Osteocyte (in vitro differentiated cells): ENCODE measurements at regions not wholly inside any gene's neighbourhood (a gene's known extent, or its start where the extent isn't known, plus 50 kb on each side); places are given as distances from the start of the nearest gene placed in this dataset.

Source experiments
- DNase-seq: peaks from one replicate; pipeline ENCODE4 v3.0.0; 2021; ENCODE audit warnings: mixed read lengths; ENCODE audit not compliant: unreplicated experiment; ENCODE audit errors: extremely low spot score
- H3K27ac Mint-ChIP-seq: one replicate; pipeline ENCODE4 v1.8.0; 2021; ENCODE audit warnings: mild to moderate bottlenecking, mixed read lengths; ENCODE audit not compliant: unreplicated experiment
- H3K27me3 Mint-ChIP-seq: one replicate; pipeline ENCODE4 v1.8.0; 2021; ENCODE audit warnings: mixed read lengths; ENCODE audit not compliant: unreplicated experiment
- H3K36me3 Mint-ChIP-seq: one replicate; pipeline ENCODE4 v1.8.0; 2021; ENCODE audit warnings: mixed read lengths; ENCODE audit not compliant: unreplicated experiment
- H3K4me1 Mint-ChIP-seq: one replicate; pipeline ENCODE4 v1.8.0; 2021; ENCODE audit warnings: mixed read lengths; ENCODE audit not compliant: unreplicated experiment
- H3K4me3 Mint-ChIP-seq: one replicate; pipeline ENCODE4 v1.8.0; 2021; ENCODE audit warnings: mild to moderate bottlenecking, moderate library complexity, mixed read lengths; ENCODE audit not compliant: unreplicated experiment
- H3K9me3 Mint-ChIP-seq: one replicate; pipeline ENCODE4 v1.8.0; 2021; ENCODE audit warnings: mixed read lengths; ENCODE audit not compliant: unreplicated experiment
- TF ChIP-seq, protein P1 (sequence below): fragments of 200-600 bp; sonication (generic); IDR thresholded peaks from 2 replicates; pipeline ENCODE4 v1.5.0; 2021; ENCODE audit warnings: antibody characterized with exemption, mild to moderate bottlenecking, moderate library complexity

DNA sequence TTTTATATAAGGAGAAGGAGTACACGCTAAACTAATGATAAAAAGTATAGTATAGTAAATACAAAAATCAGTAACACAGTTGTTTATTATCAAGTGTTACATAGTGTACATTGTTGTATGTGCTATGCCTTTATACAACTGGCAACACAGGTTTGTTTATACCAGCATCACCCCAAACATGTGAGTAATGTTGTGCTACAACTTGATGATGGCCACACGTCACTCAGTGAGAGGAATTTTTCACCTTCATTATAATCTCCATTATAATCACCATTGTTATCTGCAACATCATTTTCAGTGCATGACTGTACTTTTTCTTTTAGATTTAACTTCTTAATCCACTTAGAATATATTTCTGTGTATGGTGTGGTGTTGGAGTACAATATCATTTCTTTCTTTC is 204.0 kb upstream of the CTNNB1 start:
- TF ChIP-seq, protein P1, sequence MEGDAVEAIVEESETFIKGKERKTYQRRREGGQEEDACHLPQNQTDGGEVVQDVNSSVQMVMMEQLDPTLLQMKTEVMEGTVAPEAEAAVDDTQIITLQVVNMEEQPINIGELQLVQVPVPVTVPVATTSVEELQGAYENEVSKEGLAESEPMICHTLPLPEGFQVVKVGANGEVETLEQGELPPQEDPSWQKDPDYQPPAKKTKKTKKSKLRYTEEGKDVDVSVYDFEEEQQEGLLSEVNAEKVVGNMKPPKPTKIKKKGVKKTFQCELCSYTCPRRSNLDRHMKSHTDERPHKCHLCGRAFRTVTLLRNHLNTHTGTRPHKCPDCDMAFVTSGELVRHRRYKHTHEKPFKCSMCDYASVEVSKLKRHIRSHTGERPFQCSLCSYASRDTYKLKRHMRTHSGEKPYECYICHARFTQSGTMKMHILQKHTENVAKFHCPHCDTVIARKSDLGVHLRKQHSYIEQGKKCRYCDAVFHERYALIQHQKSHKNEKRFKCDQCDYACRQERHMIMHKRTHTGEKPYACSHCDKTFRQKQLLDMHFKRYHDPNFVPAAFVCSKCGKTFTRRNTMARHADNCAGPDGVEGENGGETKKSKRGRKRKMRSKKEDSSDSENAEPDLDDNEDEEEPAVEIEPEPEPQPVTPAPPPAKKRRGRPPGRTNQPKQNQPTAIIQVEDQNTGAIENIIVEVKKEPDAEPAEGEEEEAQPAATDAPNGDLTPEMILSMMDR, result no peak
- H3K4me1 Mint-ChIP-seq, result peaks cover 6% of the 10 kb centered on the region
- H3K4me3 Mint-ChIP-seq, result no peak overlapping the region
- H3K27ac Mint-ChIP-seq, result no peak overlapping the region
- H3K9me3 Mint-ChIP-seq, result no peaks in the 10 kb centered on the region
- H3K36me3 Mint-ChIP-seq, result no peaks in the 10 kb centered on the region
- peaks cover 9% of the 10 kb centered on the region for H3K27me3 Mint-ChIP-seq
- DNase-seq, result no peak

DNA sequence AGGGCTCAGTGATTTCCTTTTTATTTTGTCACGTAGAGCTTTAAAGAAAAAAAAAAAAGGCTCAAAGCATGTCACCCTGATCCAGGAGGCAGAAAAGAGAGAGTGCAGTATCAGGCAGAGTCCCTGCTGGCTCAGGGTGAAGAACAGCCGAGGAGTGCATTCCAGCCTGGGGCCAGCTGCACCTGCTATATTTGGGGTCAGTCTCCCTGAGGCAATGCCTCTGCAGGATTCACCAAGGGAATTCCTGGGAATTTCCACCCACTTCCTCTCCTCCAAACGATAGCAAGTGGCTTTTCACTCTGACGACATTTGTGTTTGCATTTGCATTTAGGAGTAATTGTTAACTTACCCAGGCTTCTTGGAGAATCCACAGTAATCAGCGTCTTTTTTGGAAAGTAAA is 202.9 kb upstream of the CTNNB1 start:
- H3K9me3 Mint-ChIP-seq, result no peaks in the 10 kb centered on the region
- DNase-seq, result no peak
- no peaks in the 10 kb centered on the region for H3K36me3 Mint-ChIP-seq
- H3K27ac Mint-ChIP-seq, result no peak overlapping the region
- H3K4me1 Mint-ChIP-seq, result peaks cover 6% of the 10 kb centered on the region
- H3K27me3 Mint-ChIP-seq, result peaks cover 16% of the 10 kb centered on the region
- no peak overlapping the region for H3K4me3 Mint-ChIP-seq
- TF ChIP-seq, protein P1, result no peak

DNA sequence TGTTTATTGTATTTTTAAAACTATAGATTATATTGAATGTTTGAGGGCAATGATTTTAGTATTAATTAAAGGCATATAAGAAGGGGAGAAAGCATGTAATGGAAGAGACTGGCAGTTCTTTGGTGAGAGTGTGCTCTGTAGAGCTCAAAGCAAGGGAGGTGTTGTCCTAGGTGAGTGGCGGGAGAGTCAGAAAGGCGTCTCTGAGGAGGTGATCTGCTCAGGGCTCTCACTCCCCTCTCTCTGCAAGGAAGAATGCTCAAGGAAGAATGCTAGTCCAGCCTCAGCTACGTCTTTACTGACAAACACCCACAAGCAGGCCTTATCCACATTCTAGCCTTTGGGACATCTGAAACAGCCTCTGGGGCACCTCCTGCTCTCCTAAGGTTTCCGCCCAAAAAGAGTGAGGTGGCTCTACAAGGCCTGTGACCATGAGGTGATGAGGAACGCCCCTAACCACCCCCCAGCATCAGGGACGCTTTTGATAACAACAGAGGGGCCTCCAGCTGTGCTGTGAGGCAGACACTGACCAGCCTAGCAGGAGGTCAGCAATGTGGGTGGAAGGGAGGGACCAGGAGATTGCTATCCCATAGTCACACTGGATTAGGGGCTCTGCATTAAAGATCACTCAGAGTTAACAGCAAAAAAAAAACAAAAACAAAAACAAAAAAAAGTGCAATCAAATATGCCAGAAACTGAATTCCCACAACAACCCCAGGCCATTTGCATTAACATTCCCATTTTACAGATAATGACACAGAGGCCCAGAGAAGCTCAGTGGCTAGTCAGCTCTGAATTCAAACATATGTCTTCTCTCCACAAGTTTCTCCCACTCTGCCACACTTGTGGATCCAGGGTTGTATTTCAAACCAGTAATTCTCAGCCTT is 202.2 kb upstream of the CTNNB1 start:
- no peak overlapping the region for H3K4me3 Mint-ChIP-seq
- no peaks in the 10 kb centered on the region for H3K36me3 Mint-ChIP-seq
- peaks cover 6% of the 10 kb centered on the region for H3K4me1 Mint-ChIP-seq
- TF ChIP-seq, protein P1, result no peak
- H3K27me3 Mint-ChIP-seq, result peaks cover 16% of the 10 kb centered on the region
- DNase-seq, result no peak
- H3K9me3 Mint-ChIP-seq, result no peaks in the 10 kb centered on the region
- H3K27ac Mint-ChIP-seq, result no peak overlapping the region

DNA sequence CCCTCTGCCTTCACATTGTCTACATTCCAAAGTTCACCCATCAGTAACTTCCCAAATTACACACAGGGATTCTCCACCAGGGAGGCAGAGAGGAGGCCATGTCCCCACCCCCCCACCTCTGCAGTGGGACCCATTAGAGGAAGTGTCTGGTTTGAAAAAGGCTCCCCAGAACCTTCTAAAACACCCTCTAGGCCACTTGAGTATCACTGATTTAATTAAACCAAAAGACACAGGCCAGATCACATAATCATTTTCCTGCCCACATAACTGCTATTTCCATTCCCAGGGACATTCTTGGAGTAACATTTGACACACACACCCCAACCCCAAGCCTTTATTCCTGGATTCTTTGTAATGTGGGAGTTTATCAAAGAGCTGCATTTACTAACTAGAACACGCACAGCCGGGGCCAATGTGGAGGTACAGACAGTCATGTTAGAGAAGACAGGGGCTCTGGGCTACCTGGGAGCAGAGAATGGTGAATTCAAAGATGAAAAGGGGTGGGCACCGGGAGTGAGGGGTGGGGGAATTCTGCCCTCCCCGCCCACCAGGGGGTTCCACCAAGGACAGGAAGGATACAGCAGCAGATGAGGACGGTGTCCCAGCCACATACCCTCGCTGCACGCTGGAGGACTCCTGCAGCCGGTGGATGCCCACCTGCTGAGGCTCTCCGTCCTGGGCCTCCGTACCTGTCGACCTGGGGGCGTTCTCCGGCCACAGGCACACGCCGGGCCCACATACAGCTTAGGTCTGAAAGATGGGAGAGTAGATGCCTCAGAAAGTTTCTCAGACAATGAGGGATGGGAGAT is 201.4 kb upstream of the CTNNB1 start:
- DNase-seq, result no peak
- no peak overlapping the region for H3K27ac Mint-ChIP-seq
- no peaks in the 10 kb centered on the region for H3K36me3 Mint-ChIP-seq
- no peaks in the 10 kb centered on the region for H3K9me3 Mint-ChIP-seq
- H3K27me3 Mint-ChIP-seq, result peaks cover 18% of the 10 kb centered on the region
- no peak overlapping the region for H3K4me3 Mint-ChIP-seq
- TF ChIP-seq, protein P1, result no peak
- H3K4me1 Mint-ChIP-seq, result peaks cover 6% of the 10 kb centered on the region

DNA sequence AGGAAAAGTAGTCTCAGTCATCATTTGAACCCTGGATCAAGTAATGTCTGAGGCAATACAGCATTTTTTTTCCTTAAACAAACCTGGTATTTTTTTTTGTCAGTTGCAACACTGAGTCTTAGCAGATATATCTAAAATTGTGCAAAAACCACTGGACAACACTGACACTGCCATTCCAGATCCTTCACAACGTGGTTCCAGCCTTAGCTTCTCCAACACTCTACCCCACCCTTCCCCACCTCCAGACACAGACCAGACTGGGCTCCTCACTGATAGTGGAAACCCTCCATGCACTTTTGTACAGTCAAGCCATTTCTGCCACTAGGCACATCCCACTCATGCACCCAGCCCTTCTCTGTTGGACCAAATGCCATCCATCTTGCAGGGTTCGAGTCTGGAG is 199.6 kb upstream of the CTNNB1 start:
- Mint-ChIP-seq H3K27ac (no peak overlapping the region), H3K9me3 (no peaks in the 10 kb centered on the region), H3K4me3 (no peak overlapping the region), H3K27me3 (peaks cover 25% of the 10 kb centered on the region), H3K4me1 (peaks cover 6% of the 10 kb centered on the region), H3K36me3 (no peaks in the 10 kb centered on the region)
- TF ChIP-seq, protein P1, result no peak
- no peak for DNase-seq
